ENCODE measurements at regions not wholly inside any gene's neighbourhood (a gene's known extent, or its start where the extent isn't known, plus 50 kb on each side); places are given as distances from the start of the nearest gene placed in this dataset.
"Not testable (repeated sequence)": the region's sequence is repeated elsewhere in the genome, so short reads cannot be mapped to it uniquely, and the experiment has no call there.

DNA sequence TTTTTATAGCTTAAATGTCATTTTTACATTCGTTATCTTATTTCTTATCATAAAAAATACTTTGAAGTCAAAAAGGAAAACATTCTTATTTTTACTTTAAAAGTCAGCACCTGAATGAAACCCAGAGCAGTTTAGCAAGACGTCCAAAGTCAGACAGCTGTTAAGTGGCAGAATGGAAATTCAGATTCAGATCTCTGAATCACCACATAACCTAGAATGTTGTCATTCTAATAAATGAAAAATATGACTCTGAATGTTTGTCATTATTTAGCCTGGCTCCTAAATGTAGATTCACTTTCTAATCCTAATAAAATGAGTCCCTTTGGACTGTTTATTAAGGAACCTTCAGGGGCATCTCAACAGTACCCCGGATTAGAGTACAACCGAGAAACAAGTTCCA, 75.2 kb upstream of the RGS7 start:
- Histone ChIP-seq H2AFZ (ENCODE audit: low read length) (no peak overlapping the region), H3K9me3 (ENCODE audit: low read length) (no peaks in the 10 kb centered on the region), H3K27me3 (ENCODE audit: low read length) (no peaks in the 10 kb centered on the region), H3K79me2 (ENCODE audit: low read length) (no peaks in the 10 kb centered on the region), H3K27ac (ENCODE audit: low read length) (no peak overlapping the region), H3K36me3 (ENCODE audit: low read depth, low read length) (no peaks in the 10 kb centered on the region), H3F3A (ENCODE audit: low read length, unreplicated experiment) (no peaks in the 10 kb centered on the region), H3K4me3 (ENCODE audit: low read length) (no peak overlapping the region), H3K4me2 (ENCODE audit: low read length) (peak overlapping the region; percentile 31), H3K9me2 (replicated peaks; ENCODE audit: low read length) (no peaks in the 10 kb centered on the region), H3K4me1 (ENCODE audit: insufficient read depth, low read length) (peaks cover 16% of the 10 kb centered on the region), H3K9ac (ENCODE audit: low read length) (no peak overlapping the region), H4K20me1 (ENCODE audit: low read length) (no peaks in the 10 kb centered on the region)
- DNase-seq (peak; percentile 74), ATAC-seq (peak; percentile 90)
- intact Hi-C loops (cut with micrococcal nuclease), result no loop called here
- TF ChIP-seq, protein P1, sequence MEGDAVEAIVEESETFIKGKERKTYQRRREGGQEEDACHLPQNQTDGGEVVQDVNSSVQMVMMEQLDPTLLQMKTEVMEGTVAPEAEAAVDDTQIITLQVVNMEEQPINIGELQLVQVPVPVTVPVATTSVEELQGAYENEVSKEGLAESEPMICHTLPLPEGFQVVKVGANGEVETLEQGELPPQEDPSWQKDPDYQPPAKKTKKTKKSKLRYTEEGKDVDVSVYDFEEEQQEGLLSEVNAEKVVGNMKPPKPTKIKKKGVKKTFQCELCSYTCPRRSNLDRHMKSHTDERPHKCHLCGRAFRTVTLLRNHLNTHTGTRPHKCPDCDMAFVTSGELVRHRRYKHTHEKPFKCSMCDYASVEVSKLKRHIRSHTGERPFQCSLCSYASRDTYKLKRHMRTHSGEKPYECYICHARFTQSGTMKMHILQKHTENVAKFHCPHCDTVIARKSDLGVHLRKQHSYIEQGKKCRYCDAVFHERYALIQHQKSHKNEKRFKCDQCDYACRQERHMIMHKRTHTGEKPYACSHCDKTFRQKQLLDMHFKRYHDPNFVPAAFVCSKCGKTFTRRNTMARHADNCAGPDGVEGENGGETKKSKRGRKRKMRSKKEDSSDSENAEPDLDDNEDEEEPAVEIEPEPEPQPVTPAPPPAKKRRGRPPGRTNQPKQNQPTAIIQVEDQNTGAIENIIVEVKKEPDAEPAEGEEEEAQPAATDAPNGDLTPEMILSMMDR (conservative IDR thresholded peaks at IDR 0.05; ENCODE audit: low read depth, low read length), result no peak
- TF ChIP-seq EZH2 (IDR thresholded peaks at IDR 0.05; ENCODE audit: low read length, unreplicated experiment) (no peak), EZH2phosphoT487 (IDR thresholded peaks at IDR 0.05; ENCODE audit: borderline replicate concordance, low read length) (no peak)
- ChIA-PET POLR2A (ENCODE audit: unreplicated experiment) (interaction anchor here (0.6 kb wide), 2 partner anchors 51 to 83 kb away, joined by 4 to 18 read pairs; no protein-coding TSS in a partner anchor), CTCF (no interaction called here)
- no TSS peak for BruUV-seq (replicated peaks)

DNA sequence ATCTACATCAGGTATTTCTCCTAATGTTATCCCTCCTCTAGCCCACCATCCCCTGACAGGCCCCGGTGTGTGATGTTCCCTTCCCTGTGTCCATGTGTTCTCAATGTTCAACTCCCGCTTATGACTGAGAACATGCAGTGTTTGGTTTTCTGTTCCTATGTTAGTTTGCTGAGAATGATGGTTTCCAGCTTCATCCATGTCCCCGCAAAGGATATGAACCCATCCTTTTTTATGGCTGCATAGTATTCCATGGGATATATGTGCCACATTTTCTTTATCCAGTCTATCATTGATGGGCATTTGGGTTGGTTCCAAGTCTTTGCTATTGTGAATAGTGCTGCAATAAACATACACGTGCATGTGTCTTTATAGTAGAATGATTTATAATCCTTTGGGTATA, 68.1 kb upstream of the RGS7 start:
- H3K79me2 ChIP-seq (ENCODE audit: low read length); ATAC-seq; H3K4me3 ChIP-seq (ENCODE audit: low read length); H3K27ac ChIP-seq (ENCODE audit: low read length); BruUV-seq (replicated peaks); POLR2A ChIA-PET (ENCODE audit: unreplicated experiment); H3K4me2 ChIP-seq (ENCODE audit: low read length); H3K9me3 ChIP-seq (ENCODE audit: low read length); DNase-seq; H3K27me3 ChIP-seq (ENCODE audit: low read length); H3K9me2 ChIP-seq (replicated peaks; ENCODE audit: low read length); H3F3A ChIP-seq (ENCODE audit: low read length, unreplicated experiment); H3K36me3 ChIP-seq (ENCODE audit: low read depth, low read length); CTCF ChIA-PET; H3K9ac ChIP-seq (ENCODE audit: low read length); H4K20me1 ChIP-seq (ENCODE audit: low read length); H2AFZ ChIP-seq (ENCODE audit: low read length): not testable (repeated sequence)
- peaks cover 15% of the 10 kb centered on the region for H3K4me1 ChIP-seq (ENCODE audit: insufficient read depth, low read length)
- intact Hi-C loops (cut with micrococcal nuclease), result loop anchor here (10.0 kb wide), 1 partner anchor 400 kb away; no protein-coding TSS in a partner anchor

DNA sequence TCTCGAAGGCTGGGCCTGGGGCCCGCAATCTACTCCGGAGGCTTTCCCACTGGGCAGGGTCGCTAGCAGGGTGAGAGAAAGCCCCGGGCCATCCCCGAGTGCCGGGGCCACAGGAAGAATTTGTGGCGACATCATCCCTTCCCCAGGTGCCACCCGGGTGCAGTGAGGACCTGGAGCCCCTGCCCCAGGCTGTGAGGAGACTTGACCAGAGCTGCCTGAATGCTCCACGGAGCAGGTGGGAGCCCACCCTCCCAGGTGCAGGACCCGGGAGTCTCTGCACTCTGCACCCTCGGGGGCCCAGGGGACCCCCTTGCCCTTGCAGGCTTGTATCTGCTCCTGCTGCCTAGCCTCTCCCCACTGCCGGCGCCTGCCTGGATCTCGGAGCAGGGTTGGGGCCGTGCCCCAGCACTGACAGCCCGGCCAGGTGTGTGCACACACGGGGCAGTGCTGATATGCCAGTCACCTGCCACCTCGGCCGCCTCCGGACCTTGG, 67.5 kb upstream of the RGS7 start:
- ATAC-seq, result no peak
- H3K9me2 ChIP-seq (replicated peaks; ENCODE audit: low read length), result no peaks in the 10 kb centered on the region
- H3F3A ChIP-seq (ENCODE audit: low read length, unreplicated experiment), result no peaks in the 10 kb centered on the region
- BruUV-seq (replicated peaks), result no TSS peak
- POLR2A ChIA-PET (ENCODE audit: unreplicated experiment), result no interaction called here
- H2AFZ ChIP-seq (ENCODE audit: low read length), result peak overlapping the region; percentile 92
- no peaks in the 10 kb centered on the region for H3K36me3 ChIP-seq (ENCODE audit: low read depth, low read length)
- DNase-seq, result no peak
- peaks cover 21% of the 10 kb centered on the region for H3K4me1 ChIP-seq (ENCODE audit: insufficient read depth, low read length)
- H3K9me3 ChIP-seq (ENCODE audit: low read length), result no peaks in the 10 kb centered on the region
- TF ChIP-seq EZH2 (IDR thresholded peaks at IDR 0.05; ENCODE audit: low read length, unreplicated experiment), result no peak
- TF ChIP-seq, protein P1 (conservative IDR thresholded peaks at IDR 0.05; ENCODE audit: low read depth, low read length), result no peak
- no peak for TF ChIP-seq EZH2phosphoT487 (IDR thresholded peaks at IDR 0.05; ENCODE audit: borderline replicate concordance, low read length)
- H3K9ac ChIP-seq (ENCODE audit: low read length), result peak overlapping the region; percentile 33
- CTCF ChIA-PET, result interaction anchor here (0.6 kb wide), 1 partner anchor 59 kb away, joined by 3 read pairs; no protein-coding TSS in a partner anchor
- H4K20me1 ChIP-seq (ENCODE audit: low read length), result no peaks in the 10 kb centered on the region
- H3K4me3 ChIP-seq (ENCODE audit: low read length), result peak overlapping the region; percentile 78
- no peak overlapping the region for H3K27ac ChIP-seq (ENCODE audit: low read length)
- no peaks in the 10 kb centered on the region for H3K79me2 ChIP-seq (ENCODE audit: low read length)
- intact Hi-C loops (cut with micrococcal nuclease), result loop anchor here (5.0 to 10.0 kb wide), 2 partner anchors 203 to 400 kb away; no protein-coding TSS in a partner anchor
- peak overlapping the region; percentile 88 for H3K4me2 ChIP-seq (ENCODE audit: low read length)
- H3K27me3 ChIP-seq (ENCODE audit: low read length), result no peaks in the 10 kb centered on the region

Data from PC-3 (cell line).